RWPE1 (cell line): ENCODE measurements at regions not wholly inside any gene's neighbourhood (a gene's known extent, or its start where the extent isn't known, plus 50 kb on each side); places are given as distances from the start of the nearest gene placed in this dataset.
"Not testable (repeated sequence)": the region's sequence is repeated elsewhere in the genome, so short reads cannot be mapped to it uniquely, and the experiment has no call there.

Experiments used
- CTCF ChIA-PET: fragments of 350-600 bp; sonication (Branson Sonifier 250); formaldehyde crosslinking; extraction: SDS; loops from one replicate; lab custom pipeline; 2021; lab: Yijun Ruan, JAX
- POLR2A ChIA-PET: fragments of 400-600 bp; formaldehyde crosslinking; extraction: SDS; loops from one replicate; lab custom pipeline; 2020; ENCODE audit warnings: antibody characterized with exemption; ENCODE audit not compliant: low non-redundant PET; lab: Yijun Ruan, JAX
- DNase-seq: peaks from one replicate; pipeline ENCODE4 v3.0.0; 2012; ENCODE audit warnings: low spot score
- H3K27ac ChIP-seq: fragments of 450-650 bp; 2 replicates; pipeline ENCODE4 v1.5.1; 2017
- CTCF ChIP-seq: fragments of 450-650 bp; conservative IDR thresholded peaks from 2 replicates; pipeline ENCODE4 v1.5.1; 2017; ENCODE audit warnings: low read depth, mild to moderate bottlenecking

- CTCF ChIA-PET = interaction anchor here (0.6 kb wide), 1 partner anchor 744 kb away, joined by 3 read pairs; no protein-coding TSS in a partner anchor
- POLR2A ChIA-PET = no interaction called here
- no peak overlapping the region for H3K27ac ChIP-seq
- no peak for DNase-seq
- no peak for TF ChIP-seq CTCF
Measured at GRCh38 chr5:109998208-109998607, 308.5 kb downstream of the MAN2A1 start.

- POLR2A ChIA-PET = no interaction called here
- DNase-seq = no peak
- CTCF ChIA-PET = interaction anchor here (0.6 kb wide), 1 partner anchor 744 kb away, joined by 3 read pairs; no protein-coding TSS in a partner anchor
- no peak for TF ChIP-seq CTCF
- H3K27ac ChIP-seq = no peak overlapping the region
Measured at GRCh38 chr5:109998726-109999125, 309.0 kb downstream of the MAN2A1 start.

- ChIA-PET POLR2A (no interaction called here), CTCF (no interaction called here)
- no peak overlapping the region for H3K27ac ChIP-seq
- TF ChIP-seq CTCF = no peak
- no peak for DNase-seq
Measured at GRCh38 chr5:110001648-110002047, 311.9 kb downstream of the MAN2A1 start.

GRCh38 chr5:110002652-110003051, 312.9 kb downstream of the MAN2A1 start:
- H3K27ac ChIP-seq = no peak overlapping the region
- ChIA-PET CTCF (no interaction called here), POLR2A (no interaction called here)
- TF ChIP-seq CTCF = no peak
- DNase-seq = no peak

- POLR2A ChIA-PET, H3K27ac ChIP-seq, CTCF ChIA-PET, DNase-seq: not testable (repeated sequence)
Measured at GRCh38 chr5:110005907-110006562, 316.3 kb downstream of the MAN2A1 start.

- POLR2A ChIA-PET = no interaction called here
- H3K27ac ChIP-seq = no peak overlapping the region
- CTCF ChIA-PET = interaction anchor here (0.6 to 1.1 kb wide), 2 partner anchors 11 to 306 kb away, joined by 3 read pairs; no protein-coding TSS in a partner anchor
- DNase-seq = no peak
- TF ChIP-seq CTCF = no peak
Measured at GRCh38 chr5:110007101-110007500, 317.4 kb downstream of the MAN2A1 start.

- no peak for TF ChIP-seq CTCF
- no peak for DNase-seq
- ChIA-PET POLR2A (no interaction called here), CTCF (no interaction called here)
- no peak overlapping the region for H3K27ac ChIP-seq
Measured at GRCh38 chr5:110008131-110008530, 318.4 kb downstream of the MAN2A1 start.
